GM20000 (cell line): ENCODE measurements at regions not wholly inside any gene's neighbourhood (a gene's known extent, or its start where the extent isn't known, plus 50 kb on each side); places are given as distances from the start of the nearest gene placed in this dataset.

Experiments
- DNase-seq: peaks from one replicate; pipeline ENCODE4 v3.0.0; 2012; ENCODE audit warnings: low spot score
- CTCF ChIP-seq: IDR thresholded peaks from 2 replicates; pipeline ENCODE4 v1.5.1; 2012; ENCODE audit warnings: mild to moderate bottlenecking, control low read depth; ENCODE audit errors: extremely low read depth, missing control alignments

DNA sequence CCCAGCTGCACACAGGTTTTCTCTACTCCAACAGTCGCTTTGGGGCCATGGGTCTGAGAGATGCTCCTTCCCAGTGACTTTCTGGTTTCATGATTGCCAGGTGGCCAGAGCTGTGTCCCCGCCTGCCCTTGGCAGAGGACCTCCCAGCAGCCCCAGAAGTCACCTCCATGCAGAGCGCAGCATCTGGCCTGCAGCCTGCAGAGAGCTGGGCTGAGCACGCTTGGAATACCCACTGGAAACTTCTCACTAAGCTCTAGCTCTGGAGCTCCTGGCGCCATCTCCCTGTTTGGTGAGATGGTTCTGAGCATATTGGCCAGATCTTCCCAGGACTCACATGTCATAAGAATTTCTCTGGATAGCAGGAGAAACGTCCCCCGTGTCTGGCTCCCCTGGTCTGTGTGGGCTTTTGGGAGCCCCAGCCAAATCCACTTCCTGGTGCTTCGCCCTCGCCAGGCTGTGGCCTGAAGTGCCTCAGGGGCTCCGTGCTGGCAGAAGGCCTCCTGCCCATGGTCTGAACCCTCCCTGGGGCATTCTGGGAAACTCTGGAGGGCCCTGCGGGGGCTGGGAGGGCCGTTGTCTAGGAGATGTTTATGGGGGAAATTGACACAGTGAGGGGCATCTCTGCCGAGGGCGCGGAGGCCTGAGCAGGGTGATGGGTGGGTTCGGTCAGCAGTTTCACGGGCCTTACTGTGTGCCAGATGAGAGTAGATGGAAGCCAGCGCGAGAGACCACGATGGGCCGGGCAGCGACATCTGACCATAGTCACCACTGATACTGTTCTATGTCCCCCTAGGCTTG, 73.2 kb upstream of the CIBAR2 start:
- TF ChIP-seq CTCF: no peak
- no peak for DNase-seq

DNA sequence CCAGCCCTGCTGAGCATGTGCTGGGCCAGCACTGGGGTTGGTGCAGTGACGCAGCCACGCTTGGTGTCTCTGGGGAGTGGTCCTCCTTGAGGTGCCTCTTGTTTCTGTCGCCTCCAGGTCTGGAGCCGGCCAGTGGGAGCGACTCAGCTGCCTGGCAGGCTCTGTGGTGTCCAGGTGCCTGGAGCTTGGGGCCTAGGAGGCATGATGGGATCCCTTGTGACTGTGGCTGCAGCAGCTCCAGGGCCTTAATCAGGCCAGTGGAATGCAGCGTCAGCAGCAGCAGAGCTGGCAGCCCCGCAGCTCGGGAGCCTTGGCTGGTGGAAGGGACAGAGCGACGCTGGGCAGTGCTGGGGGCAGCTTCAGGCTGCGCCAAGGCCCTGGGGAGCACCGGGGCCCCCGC, 74.7 kb upstream of the CIBAR2 start:
- TF ChIP-seq CTCF: no peak
- DNase-seq: no peak

DNA sequence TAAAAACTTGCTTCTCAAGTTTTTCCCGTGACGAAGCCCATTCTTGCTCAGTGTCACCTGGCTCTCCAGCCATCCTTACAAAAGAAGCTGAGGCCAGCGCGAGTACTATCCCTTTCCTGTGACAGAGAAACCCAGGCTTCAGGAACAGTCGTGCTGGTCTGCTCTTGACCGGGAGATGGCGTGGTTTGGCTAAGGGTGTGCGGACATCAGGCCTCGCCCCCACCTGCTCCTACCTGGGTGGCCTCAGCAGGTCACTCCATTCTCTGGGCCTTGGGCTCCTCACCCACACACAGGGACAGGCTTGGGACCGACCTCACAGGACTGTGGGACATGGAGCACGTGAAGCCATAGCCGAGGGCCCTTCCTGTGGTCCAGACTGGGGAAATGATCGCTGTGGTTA, 75.2 kb upstream of the CIBAR2 start:
- TF ChIP-seq CTCF: no peak
- DNase-seq: no peak

DNA sequence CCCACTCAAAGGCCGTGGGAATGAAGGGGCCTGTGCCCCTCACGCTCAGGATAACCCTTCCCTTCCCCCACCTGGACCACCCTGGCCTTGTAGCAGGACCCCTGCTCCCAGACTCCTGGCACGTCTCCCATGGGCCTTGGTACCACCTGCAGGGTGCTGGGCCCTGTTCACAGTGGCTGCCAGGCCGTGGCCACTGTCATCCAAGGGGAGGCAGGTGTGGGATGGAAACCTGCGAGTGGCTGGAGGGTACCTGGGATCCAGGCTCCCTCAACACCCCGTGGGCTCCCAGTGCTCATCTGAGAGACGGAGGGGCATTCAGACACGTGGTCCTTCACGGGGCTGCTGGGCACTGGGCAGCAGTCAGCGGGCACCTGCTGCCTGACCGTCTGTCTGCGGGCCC, 75.6 kb upstream of the CIBAR2 start:
- no peak for TF ChIP-seq CTCF
- no peak for DNase-seq

GRCh38 chr16:85188822-85189672, 76.8 kb upstream of the CIBAR2 start:
- no peak for TF ChIP-seq CTCF
- no peak for DNase-seq

DNA sequence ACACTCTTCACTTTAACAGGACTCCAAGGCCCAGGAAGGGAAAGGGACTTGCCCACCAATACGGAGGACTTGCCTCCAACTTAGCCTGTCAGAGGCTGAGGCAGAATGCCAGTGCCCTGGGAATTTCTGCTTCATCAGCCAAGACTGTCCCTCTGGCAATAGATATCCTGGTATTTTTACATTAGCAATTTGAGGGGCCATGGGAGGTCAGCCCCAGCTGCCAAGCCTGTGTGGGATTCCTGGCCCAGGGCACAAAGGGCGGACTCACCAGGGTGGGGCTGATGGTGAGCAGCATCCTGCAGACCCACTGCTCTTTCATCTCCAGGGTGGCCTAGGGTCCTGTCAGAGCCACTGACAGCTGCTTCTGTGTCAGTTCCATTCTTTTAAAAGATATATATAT, 78.3 kb upstream of the CIBAR2 start:
- no peak for DNase-seq
- TF ChIP-seq CTCF: no peak

DNA sequence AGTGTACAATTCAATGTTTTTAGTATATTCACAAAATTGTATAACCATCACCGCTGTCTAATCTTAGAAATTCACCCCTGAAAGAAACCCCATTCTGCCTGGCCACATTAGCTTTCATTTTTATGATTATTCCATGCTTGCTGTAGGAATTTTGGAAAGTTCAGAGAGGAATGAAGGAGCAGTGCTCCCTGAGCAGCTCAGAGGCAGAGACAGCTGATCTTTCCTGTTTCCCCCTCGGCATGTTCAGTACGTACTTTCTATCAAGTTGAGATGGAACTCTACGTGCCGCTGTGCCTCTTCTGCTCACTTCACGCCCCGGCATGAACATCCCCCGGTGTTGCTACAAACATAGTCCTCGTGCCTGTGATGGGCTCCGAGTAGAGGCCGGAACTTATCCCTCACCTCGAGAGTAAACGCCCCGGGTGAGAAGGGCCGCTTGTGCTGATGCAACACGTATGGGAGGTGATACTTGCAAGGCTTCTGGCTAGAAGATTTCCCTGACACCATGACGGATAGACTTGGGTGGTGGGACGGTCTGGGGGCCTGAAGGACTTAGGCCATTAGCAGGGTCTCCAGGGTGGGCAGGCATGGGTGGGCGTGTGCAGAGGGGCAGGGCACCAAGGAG, 79.2 kb upstream of the CIBAR2 start:
- TF ChIP-seq CTCF: no peak
- DNase-seq: no peak
